KBM-7 (cell line): ENCODE measurements at regions not wholly inside any gene's neighbourhood (a gene's known extent, or its start where the extent isn't known, plus 50 kb on each side); places are given as distances from the start of the nearest gene placed in this dataset.
"Not testable (repeated sequence)": the region's sequence is repeated elsewhere in the genome, so short reads cannot be mapped to it uniquely, and the experiment has no call there.

Experiments used
- DNase-seq: peaks from one replicate; pipeline ENCODE4 v3.0.0-alpha.2; 2015
- in situ Hi-C: fragments of 300-500 bp; cut with MboI; formaldehyde crosslinking; loops from 2 replicates; pipeline ENCODE4 v1.14.3; 2020; ENCODE audit warnings: low sequenced_read_pairs, low pct_unique_long_range_greater_than_20kb, mixed read lengths

DNA sequence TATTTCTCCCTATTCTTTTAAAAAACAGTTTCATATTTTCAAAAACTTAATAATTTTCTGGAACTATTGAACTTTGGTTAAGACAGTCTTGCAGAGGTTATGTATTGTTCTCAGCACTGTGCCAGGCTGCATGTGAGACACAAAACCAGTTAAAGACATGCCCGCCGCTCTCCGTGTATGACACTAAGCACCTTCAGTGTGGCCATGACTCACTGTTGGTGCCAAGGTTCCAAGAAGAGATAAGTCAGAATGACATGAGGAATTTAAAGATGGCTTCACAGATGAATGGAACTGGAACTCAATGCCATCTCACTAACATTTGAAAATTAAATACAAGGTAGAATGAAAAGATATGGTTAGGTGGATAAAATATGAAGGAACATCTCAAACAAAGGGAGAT, 525.5 kb upstream of the ZFP42 start:
- no peak for DNase-seq

DNA sequence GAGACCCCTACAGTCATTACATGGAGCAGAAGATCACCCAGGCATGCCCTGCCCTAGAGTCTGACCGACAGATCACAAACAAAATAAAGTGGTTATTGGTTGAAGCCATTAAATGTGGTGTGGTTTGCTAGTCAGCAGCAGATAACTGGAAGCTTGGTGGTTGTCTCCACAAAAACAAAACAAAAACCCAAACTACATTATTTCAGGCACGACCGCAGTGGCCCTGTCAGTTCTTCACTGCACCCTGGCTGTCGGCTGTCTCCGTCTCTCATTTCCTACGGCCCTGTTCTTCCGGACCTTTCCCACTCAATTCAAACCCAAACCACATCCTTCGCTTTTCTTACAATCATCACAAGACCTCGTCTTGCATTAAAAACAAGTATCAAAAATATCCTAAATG, 521.3 kb upstream of the ZFP42 start:
- no peak for DNase-seq
- in situ Hi-C loops = no loop called here

More for the DNA sequence above, 525.5 kb upstream of the ZFP42 start:
- in situ Hi-C loops = no loop called here

DNA sequence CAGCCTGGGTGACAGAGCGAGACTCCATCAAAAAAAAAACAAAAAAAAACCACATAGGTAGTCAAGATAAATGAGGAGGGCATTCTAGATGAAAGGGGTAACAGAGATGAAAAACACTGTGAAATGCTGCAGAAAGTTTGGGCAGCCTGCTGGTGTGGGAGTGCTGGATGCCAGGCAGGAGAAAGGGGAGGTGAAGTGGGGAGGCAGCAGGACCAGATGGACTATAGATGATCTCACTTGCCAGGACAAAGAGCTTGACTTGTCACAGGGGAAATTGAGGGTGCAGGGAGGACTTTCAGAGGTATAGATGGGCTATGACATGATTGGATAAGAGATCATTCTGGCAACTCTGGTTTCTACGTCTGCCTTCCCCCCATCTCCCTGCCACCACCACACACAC, 519.7 kb upstream of the ZFP42 start:
- in situ Hi-C loops = no loop called here
- DNase-seq = no peak

DNA sequence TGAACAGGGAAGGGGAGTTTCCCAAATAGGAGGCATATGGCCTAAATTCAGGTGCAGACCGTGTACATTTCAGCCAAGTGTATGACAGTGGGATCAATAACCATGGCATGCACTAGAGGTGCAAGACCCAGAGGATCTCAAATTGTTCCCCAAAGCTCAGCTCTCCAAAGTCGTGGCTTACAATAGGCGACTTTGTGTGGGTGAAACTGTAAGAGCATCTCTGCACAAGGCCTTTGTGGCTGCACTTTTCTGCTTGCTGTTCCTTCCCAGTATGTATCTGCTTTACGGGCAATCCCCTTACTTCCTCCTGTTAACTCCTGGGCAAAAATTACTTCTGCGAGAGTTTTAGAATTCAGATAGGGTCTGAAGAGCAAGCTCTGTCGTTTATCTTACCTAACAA, 518.3 kb upstream of the ZFP42 start:
- no peak for DNase-seq
- in situ Hi-C loops = no loop called here

DNA sequence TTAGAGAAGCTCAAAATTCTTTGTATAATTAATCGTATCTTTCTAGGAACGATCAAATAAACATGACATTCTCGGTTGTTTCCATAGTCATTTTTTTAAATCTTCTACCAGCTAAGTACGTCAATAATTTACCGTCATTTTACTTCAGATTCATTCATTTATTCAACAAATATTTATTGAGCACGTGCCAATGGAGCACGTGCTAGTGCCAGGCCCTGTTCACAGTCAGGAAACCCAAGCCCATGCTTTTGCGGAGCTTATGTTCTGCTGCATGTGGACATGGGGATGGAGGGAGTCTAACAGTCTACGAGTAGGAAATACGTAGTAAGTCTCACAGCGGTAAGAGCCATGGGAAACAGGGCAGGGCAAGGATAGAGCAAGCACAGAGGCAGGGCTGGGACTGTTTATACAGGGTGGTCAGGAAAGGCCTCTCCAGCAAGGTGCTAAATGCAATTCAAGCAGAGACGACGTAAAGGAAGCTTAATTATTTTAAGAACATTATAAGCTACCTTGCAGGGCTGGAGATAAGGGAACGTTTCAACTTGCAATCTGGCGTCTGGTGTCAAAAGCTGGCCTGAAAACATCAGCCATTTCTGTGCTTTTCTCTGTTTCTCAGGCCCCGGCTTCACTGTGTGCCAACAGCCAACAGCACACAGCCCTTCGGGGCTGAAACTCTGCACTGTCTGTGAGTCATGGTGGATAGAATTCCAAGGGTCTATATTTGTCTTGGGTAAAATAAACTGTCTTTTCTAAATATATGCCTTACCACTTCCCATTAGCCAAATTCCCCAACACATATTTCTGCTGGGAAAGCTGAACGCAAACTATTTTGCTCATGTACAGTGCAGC, 517.1 kb upstream of the ZFP42 start:
- in situ Hi-C loops = no loop called here
- no peak for DNase-seq

DNA sequence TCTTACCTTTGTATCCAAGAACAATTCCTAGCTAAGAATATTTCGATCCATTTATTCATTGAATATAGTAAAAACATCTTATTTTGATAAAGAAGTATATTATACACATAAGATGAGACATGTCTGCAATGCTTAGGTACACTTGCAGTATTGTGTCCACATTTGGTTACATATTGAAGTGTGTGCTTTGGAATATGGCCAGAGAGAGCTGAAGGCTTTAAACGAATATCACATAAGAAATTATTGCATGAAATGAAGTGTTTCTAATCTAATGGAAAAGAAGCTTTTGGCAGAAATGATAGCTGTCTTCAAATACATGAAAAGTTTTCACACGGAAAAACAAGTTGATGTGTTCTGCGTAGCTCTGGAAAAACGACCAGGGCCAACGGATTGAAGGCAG, 516.1 kb upstream of the ZFP42 start:
- in situ Hi-C loops = no loop called here
- DNase-seq = no peak

DNA sequence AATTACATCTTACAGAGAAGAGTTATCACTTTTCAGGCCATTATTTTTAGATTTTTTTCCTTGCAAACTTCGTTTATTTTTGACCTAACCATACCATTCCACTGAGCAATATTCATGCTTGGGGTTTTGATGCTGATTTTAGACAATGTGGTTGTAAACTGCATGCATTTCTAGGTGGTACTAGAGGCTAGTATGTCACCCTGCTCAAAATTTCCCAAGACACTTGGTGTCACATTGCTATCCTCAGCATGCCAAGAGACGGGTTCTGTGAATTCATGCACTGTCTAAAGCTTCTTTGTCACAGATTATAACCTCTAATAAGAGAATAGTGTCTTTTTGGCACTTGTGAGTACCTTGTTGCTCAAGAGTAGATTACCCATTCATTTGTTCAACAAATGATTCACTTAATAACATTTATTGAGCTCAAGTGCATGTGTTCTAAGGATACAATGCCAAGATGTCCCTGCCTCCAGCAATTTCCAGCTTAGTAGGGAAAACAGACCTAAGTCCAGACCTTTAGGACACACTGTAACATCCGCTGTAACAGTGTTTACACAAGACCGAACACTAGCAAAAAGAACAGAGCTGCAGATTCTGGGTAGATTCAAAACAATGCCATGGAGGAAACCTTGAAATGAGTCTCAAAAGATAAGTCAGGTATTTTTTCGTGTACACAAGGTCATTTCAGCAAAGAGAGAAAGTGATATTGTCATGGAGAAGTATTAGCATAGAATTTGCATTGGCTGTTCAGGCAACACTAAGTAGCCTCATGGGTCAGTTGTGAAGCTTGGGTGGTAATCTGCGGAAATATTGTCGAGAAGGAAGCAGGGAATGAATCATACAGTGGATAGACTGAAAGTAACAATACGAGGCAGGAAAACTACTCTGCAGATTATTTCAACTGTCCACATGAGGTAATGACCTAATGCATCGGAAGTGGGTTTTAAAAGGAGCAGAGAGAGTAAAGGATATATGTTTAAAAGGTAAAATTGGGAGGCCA, 515.1 kb upstream of the ZFP42 start:
- in situ Hi-C loops = no loop called here
- no peak for DNase-seq

DNA sequence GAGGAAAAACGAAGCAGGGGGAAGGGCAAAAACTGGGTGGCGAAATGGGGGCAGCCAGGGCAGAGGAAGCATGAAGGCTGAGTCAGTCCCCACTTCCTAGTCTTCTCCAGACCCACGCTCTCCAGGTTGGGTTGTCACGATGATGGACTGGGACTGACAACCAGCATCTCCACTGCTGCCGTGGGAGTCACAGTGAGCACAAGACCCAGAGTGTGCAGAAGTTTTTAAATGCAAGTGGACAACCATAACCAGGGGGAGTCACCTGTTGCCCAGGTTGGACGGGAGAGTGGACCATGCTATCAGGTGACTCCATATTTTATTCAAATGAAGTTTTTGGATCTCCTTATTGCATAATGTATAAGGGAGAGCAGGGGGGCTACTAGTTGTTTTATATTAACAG, 511.4 kb upstream of the ZFP42 start:
- DNase-seq = no peak
- in situ Hi-C loops = no loop called here

DNA sequence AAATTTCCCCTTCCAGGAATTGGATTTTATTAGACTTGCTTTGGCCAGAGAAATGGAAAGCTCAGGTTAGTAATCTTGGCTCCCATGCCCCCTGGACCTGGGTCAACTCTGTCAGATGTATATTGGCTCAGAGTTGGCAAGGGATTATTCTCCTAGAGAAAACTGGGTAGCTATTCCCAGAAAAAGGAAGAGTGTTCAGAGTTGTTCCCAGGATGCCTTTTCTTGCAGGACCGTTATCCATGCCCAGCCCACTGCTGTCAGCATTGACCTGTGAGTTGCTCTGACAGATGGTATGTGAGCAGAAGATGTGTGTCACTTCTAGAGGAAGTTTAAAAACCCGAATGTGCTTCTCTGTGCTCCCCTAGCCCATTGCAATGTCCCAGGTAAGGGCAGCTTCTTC, 509.9 kb upstream of the ZFP42 start:
- DNase-seq = no peak
- in situ Hi-C loops = no loop called here

DNA sequence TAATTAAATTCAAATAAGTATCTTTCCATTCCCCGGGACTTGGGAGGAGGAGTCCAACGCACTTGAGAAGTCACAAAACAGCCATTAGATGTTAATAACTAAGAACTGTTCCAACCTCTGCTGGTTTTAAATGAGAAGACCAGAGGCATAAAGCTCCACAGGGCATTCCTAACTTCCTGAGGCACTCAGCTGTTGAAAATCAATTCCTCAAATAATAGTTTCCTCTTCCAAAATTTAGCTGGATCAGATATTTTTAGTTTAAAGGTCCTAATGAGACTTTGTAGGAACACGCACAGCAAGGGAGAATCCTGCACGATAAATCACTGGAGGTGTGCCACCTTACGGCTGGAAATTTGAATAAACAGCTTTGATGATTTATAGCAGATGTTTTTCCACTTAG, 504.3 kb upstream of the ZFP42 start:
- DNase-seq = no peak
- in situ Hi-C loops = no loop called here

DNA sequence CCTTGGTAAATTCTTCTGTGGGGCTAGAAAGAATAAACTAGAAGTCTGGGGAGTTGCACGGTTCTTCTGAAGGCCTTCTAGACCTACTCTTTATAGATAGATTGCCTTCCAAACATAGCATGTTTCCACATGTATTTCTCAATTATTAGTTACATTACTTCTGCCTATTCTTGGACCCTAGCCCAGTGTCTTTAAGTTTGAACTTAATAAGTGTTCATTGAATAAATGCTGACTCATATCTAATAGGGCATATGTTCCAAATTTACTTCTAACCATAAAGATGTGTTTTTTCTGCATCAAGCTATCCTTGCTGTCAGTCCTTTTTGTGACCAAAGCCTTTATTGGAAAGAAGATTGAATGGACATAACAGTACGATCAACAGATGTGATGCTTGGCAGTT, 503.6 kb upstream of the ZFP42 start:
- no peak for DNase-seq
- in situ Hi-C loops = no loop called here

DNA sequence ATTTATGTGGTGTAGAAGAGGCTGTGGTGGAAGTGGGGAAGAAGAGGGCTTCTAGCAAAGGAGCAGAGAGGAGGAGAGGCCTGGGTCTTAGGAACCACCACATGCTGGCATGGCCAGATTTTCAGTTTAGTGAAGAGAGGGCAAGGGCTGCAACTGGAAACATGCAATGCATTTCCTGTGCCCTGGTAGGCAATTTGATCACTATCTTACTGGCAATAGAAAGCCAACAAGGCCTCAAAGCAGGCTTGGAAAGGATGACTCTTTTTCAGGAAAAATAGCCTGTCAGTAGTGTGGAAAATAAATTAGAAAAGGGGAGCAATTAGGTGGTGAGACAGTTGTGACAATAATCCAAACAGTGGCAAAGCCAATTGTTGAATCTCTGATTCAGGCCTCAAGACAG, 501.9 kb upstream of the ZFP42 start:
- in situ Hi-C loops = no loop called here
- no peak for DNase-seq

DNA sequence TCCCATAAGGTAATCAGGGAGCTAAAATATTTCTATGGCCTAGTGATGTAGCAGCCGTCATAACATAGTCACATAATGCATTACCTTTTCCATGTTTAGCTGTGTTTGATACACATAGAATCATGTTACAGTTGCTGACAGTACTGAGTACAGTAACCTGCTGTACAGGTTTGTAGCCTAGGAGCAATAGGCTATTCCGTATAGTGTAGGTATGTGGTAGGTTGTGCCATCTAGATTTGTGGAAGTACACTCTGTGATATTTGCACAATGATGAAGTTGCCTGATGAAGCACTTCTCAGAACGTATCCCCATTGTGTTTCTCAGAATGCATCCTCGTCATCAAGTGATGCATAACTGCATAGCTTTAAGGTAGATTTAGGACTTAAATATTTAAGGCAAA, 495.6 kb upstream of the ZFP42 start:
- DNase-seq = no peak
- in situ Hi-C loops = no loop called here

DNA sequence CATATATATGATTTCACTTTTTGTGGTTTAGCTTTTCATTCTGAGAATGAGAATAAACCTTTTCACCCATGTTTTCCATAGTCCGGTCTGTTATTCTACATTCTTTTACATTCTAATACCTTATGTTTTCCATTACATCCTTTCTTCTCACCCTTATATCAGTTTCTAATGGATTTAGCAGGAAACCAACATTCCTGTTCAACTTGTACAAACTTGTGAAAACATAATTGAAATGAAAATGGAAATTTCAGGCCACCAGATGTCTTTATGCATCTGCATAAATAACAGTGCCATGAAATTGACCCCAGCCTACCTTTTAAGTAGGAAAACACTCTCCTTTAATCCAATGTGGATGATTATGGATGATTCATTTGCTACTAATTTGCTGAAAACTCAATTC, 494.8 kb upstream of the ZFP42 start:
- in situ Hi-C loops = no loop called here
- DNase-seq = no peak

DNA sequence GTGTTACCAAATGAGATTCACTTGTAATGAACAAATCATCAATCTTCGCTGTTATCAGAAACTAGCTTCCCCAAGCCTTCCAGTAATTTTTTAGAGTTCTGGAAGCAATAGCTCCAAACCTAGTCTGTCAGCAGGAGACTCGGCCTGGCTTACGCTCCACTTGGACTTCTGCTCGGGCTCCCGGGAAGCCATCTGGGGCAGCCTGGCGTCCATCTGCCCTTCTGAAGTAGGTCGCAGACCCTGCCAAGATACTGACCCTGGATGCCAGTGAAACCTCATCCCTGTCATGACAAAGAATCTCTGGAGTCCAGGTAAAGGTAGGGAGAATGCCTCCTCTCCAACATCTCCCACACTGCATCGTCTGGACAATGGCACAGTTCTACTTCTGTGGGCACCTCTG, 493.8 kb upstream of the ZFP42 start:
- in situ Hi-C loops = no loop called here
- no peak for DNase-seq

DNA sequence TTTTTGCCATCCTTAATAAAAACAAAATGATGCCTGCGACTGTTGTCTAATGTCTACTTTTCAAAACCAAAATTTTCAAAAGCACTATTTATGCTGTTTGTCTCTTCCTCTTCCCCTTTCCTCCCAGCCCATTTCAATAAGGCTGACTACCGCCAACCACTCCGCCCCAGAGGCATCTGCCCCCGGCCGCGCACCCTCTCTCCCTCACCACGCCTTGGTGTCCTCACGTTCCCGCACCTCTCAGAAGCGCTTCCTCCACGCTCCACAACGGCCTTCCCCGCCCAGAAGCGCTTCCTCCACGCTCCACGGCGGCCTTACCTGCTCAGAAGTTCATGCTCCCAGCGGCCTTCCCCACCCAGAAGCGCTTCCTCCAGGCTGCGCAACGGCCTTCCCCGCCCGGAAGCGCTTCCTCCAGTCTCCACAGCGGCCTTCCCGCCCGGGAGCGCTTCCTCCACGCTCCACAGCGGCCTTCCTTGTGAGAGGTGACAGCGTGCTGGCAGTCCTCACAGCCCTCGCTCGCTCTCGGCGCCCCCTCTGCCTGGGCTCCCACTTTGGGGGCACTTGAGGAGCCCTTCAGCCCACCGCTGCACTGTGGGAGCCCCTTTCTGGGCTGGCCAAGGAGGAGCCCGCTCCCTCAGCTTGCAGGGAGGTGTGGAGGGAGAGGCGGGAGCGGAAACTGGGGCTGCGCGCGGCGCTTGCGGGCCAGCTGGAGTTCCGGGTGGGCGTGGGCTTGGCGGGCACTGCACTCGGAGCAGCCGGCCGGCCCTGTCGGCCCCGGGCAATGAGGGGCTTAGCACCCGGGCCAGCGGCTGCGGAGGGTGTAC, 490.4 kb upstream of the ZFP42 start:
- in situ Hi-C loops = no loop called here
- DNase-seq = no peak

DNA sequence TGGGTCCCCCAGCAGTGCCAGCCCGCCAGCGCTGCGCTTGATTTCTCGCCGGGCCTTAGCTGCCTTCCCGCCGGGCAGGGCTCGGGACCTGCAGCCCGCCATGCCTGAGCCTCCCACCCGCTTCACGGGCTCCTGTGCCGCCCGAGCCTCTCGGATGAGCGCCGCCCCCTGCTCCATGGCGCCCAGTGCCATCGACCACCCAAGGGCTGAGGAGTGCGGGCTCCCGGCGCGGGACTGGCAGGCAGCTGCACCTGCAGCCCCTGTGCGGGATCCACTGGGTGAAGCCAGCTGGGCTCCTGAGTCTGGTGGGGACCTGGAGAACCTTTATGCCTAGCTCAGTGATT, 489.8 kb upstream of the ZFP42 start:
- in situ Hi-C loops, DNase-seq: not testable (repeated sequence)

DNA sequence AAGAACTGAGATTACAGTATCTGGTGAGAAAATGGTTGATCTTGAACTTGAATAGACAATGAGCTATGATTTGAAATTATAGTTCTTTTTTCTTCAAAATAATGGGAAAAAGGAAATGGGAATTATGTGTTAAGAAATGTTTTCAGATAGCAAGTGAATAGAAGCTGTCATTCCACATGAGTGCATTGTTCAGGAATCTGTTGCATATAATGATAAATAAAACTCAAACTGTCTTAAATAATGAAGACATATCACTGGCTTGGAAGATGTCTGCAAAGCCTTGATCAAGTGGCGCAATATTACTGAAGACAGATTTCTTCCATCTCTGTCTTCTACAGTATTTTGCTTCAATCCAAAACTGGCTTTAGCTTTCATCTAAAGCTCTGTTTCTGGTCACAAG, 479.3 kb upstream of the ZFP42 start:
- DNase-seq = no peak
- in situ Hi-C loops = no loop called here

DNA sequence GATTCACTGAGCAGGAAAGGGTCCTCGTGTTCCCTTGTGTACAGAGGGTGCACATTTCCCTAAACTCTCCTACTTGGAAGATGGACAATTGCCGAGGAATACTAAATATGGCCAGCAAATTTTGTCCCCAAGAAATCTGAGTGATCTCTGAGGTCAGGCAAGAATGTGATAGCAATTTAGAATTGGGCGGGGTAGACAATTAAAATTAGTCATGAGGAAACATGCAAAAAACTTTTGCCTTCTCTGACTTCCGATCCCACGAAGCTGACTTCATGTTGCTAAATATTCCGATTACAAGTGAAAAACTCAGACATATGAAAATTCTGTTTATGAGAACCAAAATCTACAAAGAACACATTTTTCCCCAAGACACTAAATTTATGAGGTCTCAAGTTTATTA, 453.9 kb upstream of the ZFP42 start:
- no peak for DNase-seq
- in situ Hi-C loops = no loop called here
